ENCODE measurements at regions not wholly inside any gene's neighbourhood (a gene's known extent, or its start where the extent isn't known, plus 50 kb on each side); places are given as distances from the start of the nearest gene placed in this dataset.

DNA sequence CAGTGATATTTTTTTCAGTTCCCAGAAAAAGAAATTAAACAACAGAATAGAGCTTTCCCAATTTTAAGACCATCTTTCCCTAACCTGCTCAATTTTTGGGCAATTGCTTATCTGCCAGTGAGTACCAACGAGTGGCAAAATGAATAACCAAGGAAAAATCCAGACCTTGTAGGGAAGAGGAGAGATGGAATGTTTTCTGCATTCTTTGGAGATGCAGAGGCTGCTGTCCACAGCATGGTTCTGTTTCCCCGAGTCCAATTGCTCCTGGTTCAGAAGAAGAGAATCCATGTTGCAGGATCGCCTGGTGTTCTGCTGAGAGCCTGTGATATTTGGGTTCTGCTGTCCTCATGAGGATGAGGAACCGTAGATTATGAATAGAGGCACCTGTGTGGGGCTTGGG, 68.2 kb upstream of the MGAT5 start:
- DNase-seq: no peak

DNA sequence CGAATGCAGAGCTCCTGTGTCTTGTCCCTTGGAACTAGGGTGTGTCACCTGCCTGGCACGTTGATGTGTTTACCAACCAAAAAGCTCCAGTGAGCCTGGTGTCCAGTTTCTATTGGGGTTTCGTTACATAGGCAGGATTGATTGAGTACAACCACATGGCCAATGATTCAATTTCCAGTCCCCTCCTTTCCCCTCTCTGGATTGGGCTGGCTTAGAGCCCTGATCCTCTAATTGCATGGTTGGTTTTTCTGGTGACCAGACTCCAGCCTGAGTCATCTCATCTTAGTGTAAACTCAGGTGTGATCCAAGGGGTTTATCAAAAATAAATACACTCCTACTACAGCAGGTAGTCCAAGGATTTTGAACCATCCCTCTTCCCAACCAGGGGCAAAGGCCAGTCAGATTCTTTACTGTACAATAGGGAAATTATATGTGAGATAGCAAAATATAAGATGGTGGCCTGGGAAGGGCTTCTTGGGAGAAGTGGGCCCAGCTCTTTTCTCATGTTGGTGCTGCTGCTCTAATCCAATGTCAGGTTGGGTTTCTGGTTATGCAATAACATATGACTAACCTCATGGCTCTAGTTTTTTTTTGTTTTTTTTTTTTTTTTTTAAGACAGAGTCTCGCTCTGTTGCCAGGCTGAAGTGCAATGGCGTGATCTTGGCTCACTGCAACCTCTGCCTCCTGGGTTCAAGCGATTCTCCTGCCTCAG, 64.7 kb upstream of the MGAT5 start:
- DNase-seq: no peak

DNA sequence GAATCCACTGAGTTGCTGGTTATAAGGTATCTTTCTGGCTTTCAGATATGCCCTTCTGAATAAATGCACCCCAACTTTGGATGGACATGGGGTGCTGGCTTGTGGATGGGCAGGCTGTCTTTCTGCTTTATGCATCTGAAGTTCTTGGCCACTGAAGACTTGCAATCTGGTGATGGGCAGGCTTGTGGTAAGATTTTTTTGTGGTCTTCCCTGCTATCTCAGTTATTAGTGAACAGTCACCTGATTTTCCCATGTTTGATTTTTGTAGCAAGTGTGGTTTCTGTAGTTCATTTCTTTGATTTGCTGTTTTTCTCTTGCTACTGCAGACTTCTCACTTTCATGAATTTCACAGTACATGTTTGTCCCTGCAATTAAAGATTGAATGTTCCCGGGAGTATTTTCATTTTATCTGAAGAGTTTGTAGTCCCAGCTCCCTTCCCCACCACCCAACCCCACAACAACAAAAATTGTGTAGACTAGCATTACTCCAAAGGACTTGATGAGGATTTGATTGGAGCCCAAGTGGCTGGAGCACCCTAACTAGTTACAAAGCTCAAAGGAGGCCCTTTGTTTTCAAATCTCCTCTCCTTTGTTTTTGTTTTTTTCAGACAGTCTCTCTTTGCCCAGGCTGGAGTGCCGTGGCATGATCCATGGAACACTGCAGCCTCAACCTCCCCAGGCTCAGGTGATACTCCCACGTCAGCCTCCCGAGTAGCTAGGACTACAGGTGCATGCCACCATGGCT, 63.6 kb upstream of the MGAT5 start:
- no peak for DNase-seq

GRCh38 chr2:134190807-134191203, 63.1 kb upstream of the MGAT5 start:
- DNase-seq: no peak

GRCh38 chr2:134191835-134192234, 62.0 kb upstream of the MGAT5 start:
- DNase-seq: no peak

- no peak for DNase-seq
Observed at GRCh38 chr2:134193006-134193405, 60.9 kb upstream of the MGAT5 start.

DNA sequence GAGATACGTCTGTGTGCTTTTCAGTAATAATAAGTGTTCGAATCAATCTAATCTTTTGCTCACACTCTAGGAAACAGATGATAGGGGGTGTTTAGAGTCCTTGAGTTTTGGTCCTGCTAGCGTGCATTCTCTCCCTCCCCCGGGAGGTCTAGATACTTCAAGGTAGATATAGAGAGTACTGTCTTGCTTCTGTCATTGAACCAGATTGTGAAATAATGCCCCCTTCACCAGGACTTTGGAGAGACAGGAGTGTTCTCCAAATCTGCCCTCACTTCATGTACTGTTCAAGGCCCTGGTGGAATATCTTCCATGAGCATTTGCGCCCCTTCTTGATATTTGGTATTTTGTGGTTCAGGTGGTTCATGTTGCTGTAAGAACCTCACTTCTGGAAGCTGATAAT, 59.4 kb upstream of the MGAT5 start:
- no peak for DNase-seq

GRCh38 chr2:134195341-134195740, 58.5 kb upstream of the MGAT5 start:
- DNase-seq: no peak

DNA sequence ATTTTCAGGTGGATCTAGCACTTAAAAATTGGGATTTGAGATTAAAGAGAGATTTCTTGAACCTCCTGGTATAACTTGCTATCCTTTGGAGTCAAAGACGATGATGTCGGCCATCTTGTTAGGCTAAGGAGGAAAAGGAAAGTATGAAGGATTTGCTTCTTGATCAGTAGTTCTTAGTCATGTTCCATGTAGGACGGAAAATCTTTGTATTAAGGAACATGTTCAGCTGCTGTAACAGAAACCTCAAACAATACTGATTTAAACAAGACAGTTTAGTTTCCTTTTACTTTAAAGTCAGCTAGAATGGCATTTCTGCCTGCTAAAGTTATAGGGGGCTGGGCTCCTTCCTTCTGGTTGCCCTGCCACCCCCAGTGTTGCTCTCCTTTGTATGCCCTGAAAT, 56.4 kb upstream of the MGAT5 start:
- DNase-seq: no peak

DNA sequence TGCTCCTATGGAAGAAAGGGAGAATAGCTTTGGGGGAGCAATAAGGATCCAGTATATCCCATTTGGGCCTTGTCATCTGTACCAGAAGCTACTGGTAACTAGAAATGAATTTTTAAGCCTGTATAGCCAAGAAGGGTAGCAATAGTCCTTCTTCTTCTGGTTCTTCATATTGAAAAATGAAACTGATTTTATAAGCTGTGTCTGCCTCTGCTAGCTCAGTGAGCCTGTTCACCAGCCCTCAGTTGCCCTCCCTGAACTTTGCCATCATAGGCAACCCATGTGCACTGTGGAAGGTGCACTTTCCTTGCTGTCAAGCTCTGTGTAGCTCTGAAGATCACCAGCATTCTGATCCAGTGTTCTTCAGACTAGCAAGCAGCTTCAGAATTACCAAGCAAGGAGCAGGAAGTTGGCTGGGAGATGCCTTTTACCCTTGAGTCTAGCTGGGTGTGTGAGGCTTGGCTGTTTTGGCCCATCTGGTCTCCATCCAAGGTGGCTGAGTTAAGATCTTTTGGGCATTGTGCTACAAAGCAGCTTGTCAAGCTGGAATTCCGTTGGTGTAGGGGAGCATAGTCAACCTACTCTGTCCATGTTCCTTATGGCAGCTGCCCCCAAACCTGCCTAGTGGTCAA, 55.8 kb upstream of the MGAT5 start:
- no peak for DNase-seq

DNA sequence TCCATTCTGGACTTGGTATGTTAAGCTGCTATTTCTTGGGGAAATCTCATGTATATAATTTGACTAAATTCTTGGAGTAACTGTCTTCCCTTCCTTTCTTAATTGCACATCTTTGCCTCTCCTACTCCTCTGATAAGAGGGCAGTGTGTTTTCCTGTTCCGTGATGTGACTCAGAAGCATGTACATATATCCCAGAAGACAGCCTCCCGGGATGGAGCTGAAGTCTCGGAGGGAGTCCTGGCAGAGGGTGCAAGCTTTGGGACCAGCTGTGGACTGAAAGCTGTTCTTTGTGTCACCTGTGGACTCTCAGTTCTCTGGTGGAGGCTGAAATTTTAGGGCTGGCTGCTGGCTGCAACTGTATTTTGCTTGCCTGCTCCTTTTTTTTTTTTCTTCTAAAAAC, 54.7 kb upstream of the MGAT5 start:
- no peak for DNase-seq

DNA sequence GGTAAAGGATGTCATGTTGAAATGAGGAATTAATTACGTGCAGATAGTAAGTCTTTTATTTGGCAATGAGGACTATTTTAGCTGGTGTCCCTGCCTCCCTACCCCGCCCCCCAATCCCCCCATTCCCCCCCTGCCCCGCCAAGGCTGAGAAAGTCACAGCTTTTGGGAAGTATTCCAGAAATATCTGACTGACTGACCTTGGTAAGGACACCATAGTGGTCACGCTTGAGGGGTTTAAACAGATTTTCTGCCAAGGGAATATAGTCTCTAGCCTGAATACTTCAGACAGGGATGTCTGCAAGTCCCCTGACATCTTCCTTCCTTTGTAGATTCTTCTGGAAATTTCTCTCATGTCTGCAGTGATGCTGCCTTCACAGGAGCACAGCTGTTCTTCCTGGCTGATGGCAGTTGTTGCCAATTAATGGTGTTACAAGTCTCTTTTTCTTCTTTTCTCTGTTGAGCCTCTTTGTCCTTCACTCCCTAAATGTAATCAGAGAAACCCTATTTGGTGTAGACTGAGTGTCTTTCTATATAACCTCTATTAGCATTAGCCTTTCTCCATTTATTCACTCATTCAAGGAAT, 53.7 kb upstream of the MGAT5 start:
- DNase-seq: no peak

DNA sequence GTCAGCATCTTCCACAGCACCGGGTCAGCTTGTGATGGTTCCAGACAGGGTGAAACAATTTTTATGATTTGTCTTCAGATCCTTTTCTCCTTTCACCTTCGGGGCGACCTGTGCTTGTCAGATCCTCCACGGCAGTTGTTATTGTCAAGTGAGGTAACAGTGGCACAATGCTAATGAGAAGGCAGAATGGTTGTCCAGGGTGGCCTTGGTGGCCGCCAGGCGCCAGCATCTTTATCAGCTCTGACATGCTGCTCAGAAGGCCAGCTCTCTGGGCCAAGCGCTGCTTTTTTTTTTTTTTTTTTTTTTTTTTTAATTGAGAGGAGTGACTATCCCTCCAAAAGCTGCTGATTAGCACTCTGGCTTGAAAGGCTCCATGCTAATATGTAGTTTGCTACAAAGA, 52.3 kb upstream of the MGAT5 start:
- DNase-seq: no peak

DNA sequence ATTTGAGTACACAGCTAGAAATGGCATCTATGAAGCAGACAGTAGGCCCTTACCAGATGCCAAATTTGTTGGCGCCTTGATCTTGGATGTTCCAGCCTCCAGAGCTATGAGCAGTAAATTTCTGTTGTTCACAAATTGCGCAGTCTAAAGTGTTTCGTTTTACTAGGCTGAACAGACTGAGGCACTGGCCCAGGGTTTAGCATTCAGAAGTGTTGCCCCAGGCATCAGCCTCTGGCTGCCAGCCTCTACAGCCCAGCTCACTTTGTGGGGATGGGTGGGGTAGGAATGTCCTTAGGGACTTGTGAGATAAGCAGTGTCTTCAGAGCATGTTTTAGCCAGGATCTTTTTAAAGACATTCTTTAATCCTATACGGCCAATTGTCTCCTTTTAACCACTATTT, 51.5 kb upstream of the MGAT5 start:
- no peak for DNase-seq

DNA sequence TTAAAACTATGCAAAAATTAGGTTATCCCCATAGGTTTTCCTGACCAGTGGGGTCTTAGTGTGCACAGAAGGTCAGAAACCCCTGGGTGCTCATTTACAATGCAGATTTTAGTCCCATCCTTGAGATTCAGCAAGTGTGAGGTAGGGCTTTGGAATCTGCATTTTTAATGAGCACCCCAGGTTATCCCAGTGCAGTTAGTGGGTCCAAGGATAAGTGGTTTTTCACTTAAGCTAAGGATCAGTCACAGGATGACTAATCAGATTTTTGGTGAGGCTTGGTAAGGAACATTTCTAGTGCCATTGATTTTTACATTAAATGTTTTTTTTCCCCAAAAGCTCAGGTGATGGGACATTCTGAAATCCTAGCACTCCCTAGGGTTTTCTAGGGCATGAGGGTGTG, 50.7 kb upstream of the MGAT5 start:
- no peak for DNase-seq
